ENCODE measurements at regions not wholly inside any gene's neighbourhood (a gene's known extent, or its start where the extent isn't known, plus 50 kb on each side); places are given as distances from the start of the nearest gene placed in this dataset.

DNA sequence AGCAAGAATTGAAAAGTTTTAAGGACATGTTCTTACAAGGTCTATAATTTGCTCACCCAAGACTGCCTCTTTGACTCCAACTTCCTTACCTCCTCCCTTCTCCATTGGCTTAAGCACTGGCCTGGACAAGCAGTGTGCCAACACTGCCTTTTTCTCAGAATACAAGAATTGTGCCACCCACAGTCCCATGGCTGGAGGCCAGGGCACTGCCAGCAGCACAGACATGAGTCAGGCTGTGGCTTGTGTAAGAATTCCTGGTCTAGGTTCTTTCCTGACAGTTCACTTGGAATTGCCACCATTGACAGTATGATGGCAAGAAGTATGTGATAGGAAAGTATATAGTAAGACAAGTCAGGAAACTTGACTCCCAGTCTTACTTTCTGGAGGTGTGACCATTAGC is 202.7 kb upstream of the MARCKS start:
- DNase-seq (ENCODE audit: low read depth) = no peak

DNA sequence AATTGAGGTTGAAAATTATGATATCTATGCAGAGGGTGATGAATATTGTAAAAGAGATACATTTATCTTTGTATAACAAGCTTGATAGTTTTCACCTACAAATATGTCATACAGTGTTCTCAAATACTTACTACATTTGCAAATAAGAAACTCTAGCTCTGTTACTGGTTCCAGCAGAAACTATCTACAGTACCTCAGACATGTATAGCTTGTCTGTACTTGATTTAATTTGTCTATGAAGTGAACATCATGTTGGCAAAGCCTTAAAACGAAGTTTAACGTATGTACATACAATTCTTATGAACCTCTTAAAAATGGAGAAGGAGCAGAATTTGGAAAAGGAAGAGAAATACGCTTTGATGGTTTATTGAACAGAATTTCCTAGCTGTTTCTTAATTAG is 201.4 kb upstream of the MARCKS start:
- TF ChIP-seq, protein P1, sequence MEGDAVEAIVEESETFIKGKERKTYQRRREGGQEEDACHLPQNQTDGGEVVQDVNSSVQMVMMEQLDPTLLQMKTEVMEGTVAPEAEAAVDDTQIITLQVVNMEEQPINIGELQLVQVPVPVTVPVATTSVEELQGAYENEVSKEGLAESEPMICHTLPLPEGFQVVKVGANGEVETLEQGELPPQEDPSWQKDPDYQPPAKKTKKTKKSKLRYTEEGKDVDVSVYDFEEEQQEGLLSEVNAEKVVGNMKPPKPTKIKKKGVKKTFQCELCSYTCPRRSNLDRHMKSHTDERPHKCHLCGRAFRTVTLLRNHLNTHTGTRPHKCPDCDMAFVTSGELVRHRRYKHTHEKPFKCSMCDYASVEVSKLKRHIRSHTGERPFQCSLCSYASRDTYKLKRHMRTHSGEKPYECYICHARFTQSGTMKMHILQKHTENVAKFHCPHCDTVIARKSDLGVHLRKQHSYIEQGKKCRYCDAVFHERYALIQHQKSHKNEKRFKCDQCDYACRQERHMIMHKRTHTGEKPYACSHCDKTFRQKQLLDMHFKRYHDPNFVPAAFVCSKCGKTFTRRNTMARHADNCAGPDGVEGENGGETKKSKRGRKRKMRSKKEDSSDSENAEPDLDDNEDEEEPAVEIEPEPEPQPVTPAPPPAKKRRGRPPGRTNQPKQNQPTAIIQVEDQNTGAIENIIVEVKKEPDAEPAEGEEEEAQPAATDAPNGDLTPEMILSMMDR (IDR thresholded peaks at IDR 0.05; ENCODE audit: low read depth, low read length, missing control alignments) = no peak
- DNase-seq (ENCODE audit: low read depth) = no peak
- in situ Hi-C loops (cut with HindIII; ENCODE audit: low sequenced_read_pairs) = no loop called here
- no peak overlapping the region for H3K4me3 ChIP-seq (ENCODE audit: low read depth, low read length)

More for the DNA sequence above, 202.7 kb upstream of the MARCKS start:
- in situ Hi-C loops (cut with HindIII; ENCODE audit: low sequenced_read_pairs) = no loop called here
- no peak overlapping the region for H3K4me3 ChIP-seq (ENCODE audit: low read depth, low read length)
- TF ChIP-seq, protein P1 (IDR thresholded peaks at IDR 0.05; ENCODE audit: low read depth, low read length, missing control alignments) = no peak

DNA sequence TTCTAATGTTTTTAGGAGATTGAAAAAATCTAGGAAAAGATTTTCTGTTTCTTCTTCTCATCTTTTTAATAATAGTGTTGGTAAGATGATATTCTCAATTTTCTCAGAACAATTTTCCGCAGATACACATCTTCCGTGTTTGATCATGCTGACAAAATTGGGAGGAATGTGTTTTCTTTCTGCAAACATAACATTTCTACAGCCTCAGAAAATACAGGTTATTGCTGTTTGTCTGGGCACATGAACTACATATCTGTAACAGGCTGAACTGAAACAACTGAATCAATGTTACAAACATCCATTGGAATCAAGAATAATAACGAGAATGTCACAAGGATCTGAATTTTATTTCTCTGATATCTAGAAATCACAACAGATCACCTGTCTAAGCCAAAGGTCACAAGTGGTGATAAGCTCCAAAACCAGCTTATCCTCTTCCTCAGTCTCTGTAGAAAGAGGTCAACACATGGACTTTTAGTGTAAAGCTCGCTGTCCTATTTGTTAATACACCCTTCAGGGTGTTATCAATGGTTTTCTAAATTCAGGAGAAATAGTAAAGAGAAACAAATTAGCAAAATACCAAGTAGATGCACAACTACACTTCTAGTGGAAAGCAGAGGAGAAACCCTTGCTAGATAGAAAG is 197.3 kb upstream of the MARCKS start:
- in situ Hi-C loops (cut with HindIII; ENCODE audit: low sequenced_read_pairs) = no loop called here
- DNase-seq (ENCODE audit: low read depth) = no peak
- H3K4me3 ChIP-seq (ENCODE audit: low read depth, low read length) = no peak overlapping the region
- TF ChIP-seq, protein P1 (IDR thresholded peaks at IDR 0.05; ENCODE audit: low read depth, low read length, missing control alignments) = no peak

DNA sequence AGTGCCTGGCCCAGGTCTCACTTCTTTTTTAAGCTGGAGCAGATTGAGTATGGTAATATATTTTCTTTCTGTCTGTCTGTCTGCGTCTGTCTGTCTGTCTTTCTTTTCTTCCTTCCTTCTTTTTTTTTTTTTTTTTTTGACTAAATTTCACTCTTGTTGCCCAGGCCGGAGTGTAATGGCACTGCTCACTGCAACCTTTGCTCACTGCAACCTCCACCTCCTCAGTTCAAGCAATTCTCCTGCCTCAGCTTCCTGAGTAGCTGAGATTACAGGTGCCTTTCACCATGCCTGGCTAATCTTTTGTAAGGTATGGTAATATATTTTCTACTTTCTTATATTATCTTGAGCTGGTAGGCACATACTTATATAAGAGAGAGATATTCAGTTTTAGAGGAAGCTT is 196.3 kb upstream of the MARCKS start:
- no peak overlapping the region for H3K4me3 ChIP-seq (ENCODE audit: low read depth, low read length)
- TF ChIP-seq, protein P1 (IDR thresholded peaks at IDR 0.05; ENCODE audit: low read depth, low read length, missing control alignments) = no peak
- in situ Hi-C loops (cut with HindIII; ENCODE audit: low sequenced_read_pairs) = no loop called here
- no peak for DNase-seq (ENCODE audit: low read depth)

DNA sequence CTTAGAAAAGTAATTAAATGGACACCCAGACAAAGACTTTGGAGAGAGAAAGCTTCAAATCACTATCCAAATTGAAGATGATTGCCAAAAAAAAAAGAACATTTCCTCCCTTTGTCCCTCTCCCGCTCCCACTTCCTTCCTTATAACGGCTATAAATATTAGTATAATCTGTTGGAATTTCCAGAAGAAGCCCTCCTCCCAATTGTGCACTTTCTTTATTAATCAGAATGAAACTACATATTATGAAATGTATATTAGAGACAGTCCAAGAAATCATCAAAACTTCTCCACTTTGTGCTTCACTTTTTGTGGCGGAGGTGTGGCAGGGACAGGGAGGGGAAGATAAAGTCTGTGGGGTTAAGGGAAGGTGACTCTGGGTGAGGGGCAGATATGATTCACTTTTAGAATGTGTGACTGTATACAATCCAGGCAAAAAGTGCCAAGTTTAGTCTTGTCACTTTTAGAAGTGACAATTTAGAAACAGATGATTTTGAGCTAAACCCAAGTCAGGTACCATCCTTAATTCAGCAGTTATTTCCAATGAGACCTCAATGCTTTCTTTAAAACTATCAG is 195.0 kb upstream of the MARCKS start:
- TF ChIP-seq, protein P1 (IDR thresholded peaks at IDR 0.05; ENCODE audit: low read depth, low read length, missing control alignments) = no peak
- in situ Hi-C loops (cut with HindIII; ENCODE audit: low sequenced_read_pairs) = no loop called here
- no peak for DNase-seq (ENCODE audit: low read depth)
- H3K4me3 ChIP-seq (ENCODE audit: low read depth, low read length) = no peak overlapping the region

- no peak for DNase-seq (ENCODE audit: low read depth)
- in situ Hi-C loops (cut with HindIII; ENCODE audit: low sequenced_read_pairs) = no loop called here
- TF ChIP-seq, protein P1 (IDR thresholded peaks at IDR 0.05; ENCODE audit: low read depth, low read length, missing control alignments) = no peak
- no peak overlapping the region for H3K4me3 ChIP-seq (ENCODE audit: low read depth, low read length)
Observed at GRCh38 chr6:113662688-113663333, 194.3 kb upstream of the MARCKS start.

Data from astrocyte of the cerebellum (primary cell).